RPMI8226 (cell line): ENCODE measurements at regions not wholly inside any gene's neighbourhood (a gene's known extent, or its start where the extent isn't known, plus 50 kb on each side); places are given as distances from the start of the nearest gene placed in this dataset.

Source experiments
- DNase-seq: peaks from one replicate; pipeline ENCODE4 v3.0.0-alpha.2; 2015

GRCh38 chr2:189268763-189269162, 89.2 kb upstream of the COL5A2 start:
- no peak for DNase-seq

- DNase-seq: no peak
These were observed 94.2 kb upstream of the COL5A2 start for GRCh38 chr2:189273734-189274133.

GRCh38 chr2:189274361-189274760, 94.8 kb upstream of the COL5A2 start:
- DNase-seq: no peak

GRCh38 chr2:189276277-189276676, 96.7 kb upstream of the COL5A2 start:
- DNase-seq: no peak

GRCh38 chr2:189281201-189281600, 101.6 kb upstream of the COL5A2 start:
- DNase-seq: no peak

GRCh38 chr2:189285349-189285748, 105.8 kb upstream of the COL5A2 start:
- DNase-seq: no peak

GRCh38 chr2:189285962-189286645, 106.5 kb upstream of the COL5A2 start:
- DNase-seq: no peak

- no peak for DNase-seq
These were observed 107.8 kb upstream of the COL5A2 start for GRCh38 chr2:189287363-189287762.

GRCh38 chr2:189287982-189288521, 108.5 kb upstream of the COL5A2 start:
- DNase-seq: peak; percentile 19

GRCh38 chr2:189291460-189291859, 111.9 kb upstream of the COL5A2 start:
- DNase-seq: no peak

GRCh38 chr2:189293164-189293563, 113.6 kb upstream of the COL5A2 start:
- no peak for DNase-seq

GRCh38 chr2:189297446-189297845, 117.9 kb upstream of the COL5A2 start:
- no peak for DNase-seq

GRCh38 chr2:189298038-189298437, 118.5 kb upstream of the COL5A2 start:
- no peak for DNase-seq

- DNase-seq: no peak
These were observed 118.9 kb upstream of the COL5A2 start for GRCh38 chr2:189298481-189298880.

GRCh38 chr2:189299974-189300373, 120.4 kb upstream of the COL5A2 start:
- DNase-seq: no peak

- DNase-seq: no peak
These were observed 121.4 kb upstream of the COL5A2 start for GRCh38 chr2:189300916-189301315.

- no peak for DNase-seq
These were observed 122.8 kb upstream of the COL5A2 start for GRCh38 chr2:189302274-189302948.

GRCh38 chr2:189304360-189304759, 124.8 kb upstream of the COL5A2 start:
- no peak for DNase-seq

GRCh38 chr2:189305291-189305943, 125.9 kb upstream of the COL5A2 start:
- DNase-seq: no peak

GRCh38 chr2:189306525-189306924, 127.0 kb upstream of the COL5A2 start:
- DNase-seq: no peak

- no peak for DNase-seq
These were observed 128.7 kb upstream of the COL5A2 start for GRCh38 chr2:189308056-189308790.

GRCh38 chr2:189309331-189309730, 129.8 kb upstream of the COL5A2 start:
- peak; percentile 5 for DNase-seq

GRCh38 chr2:189312211-189312610, 129.1 kb upstream of the WDR75 start:
- no peak for DNase-seq
